CD4-positive, alpha-beta T cell treated with Interferon gamma for 1 hour (primary cell): ENCODE measurements at regions not wholly inside any gene's neighbourhood (a gene's known extent, or its start where the extent isn't known, plus 50 kb on each side); places are given as distances from the start of the nearest gene placed in this dataset.

Source experiments
- DNase-seq: peaks from one replicate; pipeline ENCODE4 v3.0.0-alpha.2; 2020

DNA sequence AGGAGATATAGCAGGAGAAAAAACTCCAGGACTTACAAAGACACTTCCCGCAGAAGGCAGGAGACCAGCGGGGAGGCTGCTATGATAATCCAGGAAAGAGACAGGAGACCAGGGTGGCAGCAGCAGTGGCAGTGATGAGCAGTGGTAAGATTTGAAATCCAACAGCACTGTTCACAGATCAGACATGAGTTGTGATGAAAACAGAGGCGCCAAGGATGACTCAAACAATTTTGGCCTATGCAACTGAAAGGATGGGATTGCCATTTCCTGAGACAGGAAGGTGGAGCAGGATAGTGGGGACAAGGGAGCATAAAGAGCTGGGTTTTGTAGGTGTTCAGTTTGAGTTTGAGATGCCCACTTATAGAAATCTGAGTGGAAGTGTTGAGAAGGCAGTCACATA is 108.6 kb upstream of the DYRK2 start:
- no peak for DNase-seq

DNA sequence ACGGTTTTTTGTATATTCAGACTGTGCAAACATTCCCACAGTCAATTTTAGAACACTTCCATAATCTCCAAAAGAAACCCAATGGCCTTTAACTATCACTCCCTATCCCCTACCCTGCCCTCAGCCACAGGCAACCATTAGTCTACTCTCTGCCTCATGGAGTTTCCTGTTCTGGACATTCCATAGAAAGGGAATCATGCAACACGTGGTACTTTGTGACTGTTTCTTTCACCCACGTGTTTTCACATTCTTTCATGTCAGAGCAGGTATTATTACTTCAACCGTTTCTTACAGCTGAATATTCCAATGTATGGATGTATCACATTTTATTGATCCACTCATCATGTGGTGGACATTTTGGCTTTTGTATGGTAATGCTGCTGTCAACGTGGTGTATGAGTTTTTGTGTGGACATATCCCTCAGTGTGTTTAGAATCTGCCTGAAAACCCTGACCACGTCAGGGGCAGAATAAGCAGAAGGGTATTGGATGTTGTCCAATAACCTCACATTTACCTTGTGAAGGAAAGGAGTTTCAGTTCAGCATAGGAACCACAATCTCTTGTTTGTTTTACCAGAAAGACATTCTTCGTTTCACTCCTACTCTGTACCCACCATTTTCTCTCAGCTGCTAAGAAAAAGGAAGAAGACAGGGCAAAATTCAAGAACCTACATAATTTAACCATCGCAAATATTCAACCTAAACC is 107.5 kb upstream of the DYRK2 start:
- DNase-seq = no peak

DNA sequence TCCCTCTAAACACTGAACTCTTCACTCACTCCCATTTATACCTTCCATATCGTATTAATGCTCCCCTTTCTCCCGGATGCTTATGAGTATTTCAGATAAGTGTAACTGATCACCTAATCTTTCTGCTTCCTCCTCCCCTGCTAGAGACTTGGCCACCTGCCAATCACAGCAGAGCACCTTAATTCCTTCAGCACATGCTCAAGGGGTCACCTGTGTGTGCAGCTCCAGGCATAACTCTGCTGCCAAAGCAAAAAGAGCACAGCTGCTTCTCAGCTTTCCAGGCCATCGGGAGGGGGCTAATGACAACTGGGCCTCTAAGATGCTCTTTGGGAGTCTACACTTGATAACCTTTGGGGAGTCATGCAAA is 106.9 kb upstream of the DYRK2 start:
- DNase-seq = no peak

DNA sequence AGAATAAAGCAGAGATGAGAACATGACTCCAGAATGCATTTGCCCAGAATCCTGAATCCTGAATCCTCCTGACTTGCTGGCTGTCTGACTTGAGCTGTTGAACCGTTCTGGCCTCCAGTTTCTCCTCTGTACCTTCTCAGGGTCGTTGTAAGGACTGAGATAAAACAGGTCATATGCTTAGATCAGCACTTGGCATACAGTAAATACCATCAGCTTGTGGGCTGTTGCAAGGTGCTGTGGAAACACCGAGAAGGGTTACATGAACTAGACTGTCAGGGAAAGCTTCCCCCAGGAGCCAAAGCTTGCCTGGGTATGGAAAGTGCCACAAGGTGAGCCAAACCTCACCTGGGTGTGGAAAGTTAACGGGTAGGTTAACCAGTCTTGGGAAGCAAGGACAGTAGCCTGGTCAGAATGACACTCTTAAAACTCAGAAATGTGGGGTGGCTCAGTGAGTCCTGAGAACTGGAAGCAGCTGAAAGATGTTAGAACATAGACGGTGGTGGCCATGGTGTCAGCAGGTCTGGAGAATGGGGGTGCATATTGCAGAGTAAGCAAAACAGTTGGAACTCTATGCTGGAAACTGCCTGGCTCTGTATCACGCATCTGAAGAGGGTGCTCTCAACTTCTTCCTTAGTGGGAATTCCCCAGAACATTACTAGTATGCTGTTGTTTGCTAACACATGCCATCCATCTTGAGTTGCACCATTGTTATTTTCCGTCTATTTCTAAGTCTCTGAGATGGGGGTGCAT is 105.3 kb upstream of the DYRK2 start:
- no peak for DNase-seq

DNA sequence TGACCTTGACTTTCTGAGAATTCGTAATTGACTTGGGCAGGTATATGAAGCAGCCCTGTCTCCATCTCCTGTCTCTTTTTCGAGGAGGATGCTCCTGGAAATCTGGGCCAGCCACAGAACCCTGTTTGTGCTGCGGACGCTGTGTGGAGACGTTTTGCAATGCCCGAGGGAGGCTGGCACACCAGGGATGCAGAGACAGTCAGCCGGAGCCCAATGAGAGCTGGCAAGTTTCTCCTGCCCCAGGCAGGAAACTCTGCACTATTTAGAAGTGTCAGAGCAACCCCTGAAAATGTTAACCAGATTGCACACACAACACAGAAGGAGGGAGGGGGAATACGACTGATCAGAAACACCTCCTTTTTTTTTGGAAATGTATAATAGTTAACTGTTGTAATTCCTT is 103.2 kb upstream of the DYRK2 start:
- no peak for DNase-seq

DNA sequence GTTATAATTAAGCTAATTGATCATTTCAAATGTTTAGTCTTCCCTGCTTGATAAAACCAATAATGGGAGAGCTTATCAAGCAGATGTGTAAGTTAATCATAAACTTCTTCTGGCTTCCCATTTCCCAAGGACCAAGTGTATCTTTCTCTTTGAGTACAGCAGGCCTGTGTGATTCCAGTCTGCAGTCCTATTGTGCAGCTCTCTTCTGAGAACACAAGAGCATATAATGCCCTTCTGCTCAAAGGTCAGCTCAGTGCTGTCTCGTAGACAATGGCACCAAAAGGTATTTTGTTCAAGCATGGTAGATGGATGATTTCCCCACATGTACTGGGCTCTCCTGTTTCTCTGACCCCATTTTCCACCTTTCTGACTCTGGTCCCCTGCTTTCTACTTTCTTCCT is 101.8 kb upstream of the DYRK2 start:
- no peak for DNase-seq

DNA sequence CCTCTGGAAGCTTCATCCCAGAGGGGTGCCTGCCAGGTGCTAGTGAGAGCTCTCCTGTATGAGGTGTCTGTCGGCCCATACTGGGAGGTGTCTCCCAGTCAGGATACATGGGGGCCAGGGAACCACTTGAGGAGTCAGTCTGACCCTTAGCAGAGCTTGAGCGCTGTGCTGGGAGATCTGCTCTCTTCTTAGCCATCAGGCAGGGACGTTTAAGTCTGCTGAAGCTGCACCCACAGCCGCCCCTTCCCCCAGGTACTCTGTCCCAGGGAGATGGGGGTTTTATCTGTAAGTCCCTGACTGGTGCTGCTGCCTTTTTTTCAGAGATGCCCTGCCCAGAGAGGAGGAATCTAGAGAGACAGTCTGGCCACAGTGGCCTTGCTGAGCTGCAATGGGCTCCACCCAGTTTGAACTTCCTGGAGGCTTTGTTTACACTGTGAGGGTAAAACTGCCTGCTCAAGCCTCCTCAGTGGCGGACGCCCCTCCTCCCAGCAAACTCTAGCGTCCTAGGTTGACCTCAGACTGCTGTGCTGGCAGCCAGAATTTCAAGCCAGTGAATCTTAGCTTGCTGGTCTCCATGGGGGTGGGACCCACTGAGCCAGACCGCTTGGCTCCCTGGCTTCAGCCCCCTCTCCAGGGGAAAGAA is 93.3 kb upstream of the DYRK2 start:
- peak; percentile 18 for DNase-seq

DNA sequence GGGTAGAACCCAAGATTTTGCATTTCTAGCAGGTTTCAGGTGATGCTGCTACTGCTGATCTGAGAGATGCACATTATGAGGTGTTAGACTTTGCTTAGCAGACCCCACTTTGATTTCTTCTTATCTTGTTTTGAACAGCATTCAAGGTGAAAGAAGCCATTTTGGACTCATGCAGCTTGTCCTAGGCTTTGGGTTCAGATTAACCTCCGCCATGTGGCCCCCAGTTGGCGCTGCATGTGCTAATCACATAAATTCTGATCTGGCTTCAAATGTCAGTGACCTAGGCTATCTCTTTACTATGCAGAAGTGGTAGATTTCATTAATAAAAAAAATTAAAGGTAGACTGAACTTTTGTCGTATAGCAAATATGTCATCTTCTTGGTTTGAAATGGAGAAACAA is 89.8 kb upstream of the DYRK2 start:
- DNase-seq = no peak

DNA sequence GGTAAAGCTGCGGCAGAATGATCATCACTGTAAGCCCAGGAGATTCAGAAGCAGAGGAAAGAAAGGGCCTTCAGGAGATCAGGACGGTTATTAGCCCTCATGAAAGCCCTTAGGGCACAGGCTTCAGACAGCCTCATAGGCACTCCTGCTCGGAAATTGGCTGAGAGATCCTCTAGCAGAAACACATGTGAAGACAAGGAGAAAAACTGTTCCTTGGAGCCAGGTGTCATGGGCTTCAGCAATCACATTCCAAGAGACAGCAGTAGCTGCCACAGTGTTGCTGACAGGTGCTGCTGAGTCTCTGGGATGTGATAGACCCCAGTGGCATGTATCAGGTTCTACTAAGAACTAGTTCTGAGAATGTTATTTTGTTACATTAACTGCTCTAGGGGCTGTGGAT is 88.8 kb upstream of the DYRK2 start:
- DNase-seq = no peak

DNA sequence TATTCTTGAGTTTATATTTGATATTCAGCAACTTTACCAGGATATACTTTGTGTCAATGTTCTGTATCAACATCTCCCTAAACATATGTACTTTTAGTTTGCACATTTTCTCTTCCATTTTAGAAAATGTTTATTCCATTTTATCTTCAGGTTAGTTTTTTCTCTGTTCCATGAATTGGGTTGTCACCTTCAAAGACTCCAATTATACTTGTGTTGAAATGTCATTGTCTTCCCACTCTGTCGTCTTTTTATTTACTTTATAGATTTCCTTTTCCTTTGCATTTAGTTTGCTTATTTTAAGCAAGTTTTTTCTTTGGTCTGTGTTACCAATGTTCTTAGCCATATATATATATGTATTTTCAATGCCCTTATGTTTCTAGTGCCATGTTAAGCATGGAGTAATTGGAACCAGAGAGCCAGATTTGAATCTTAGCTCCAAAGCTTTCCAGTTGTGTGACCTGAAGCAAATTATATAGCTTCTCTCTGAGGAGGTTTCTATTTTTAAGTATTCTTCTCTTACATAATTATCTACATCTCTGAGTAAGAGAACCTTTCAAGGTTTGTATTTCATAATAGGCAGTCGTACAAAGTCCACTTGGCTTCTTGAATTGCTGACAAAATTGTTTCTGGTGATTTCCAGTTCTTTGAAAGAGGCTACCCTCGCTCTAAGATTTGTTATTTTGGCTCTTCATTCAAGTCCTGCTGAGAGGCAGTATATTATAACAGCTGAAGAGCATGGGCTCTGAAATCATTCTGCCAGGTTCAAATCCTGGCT is 85.8 kb upstream of the DYRK2 start:
- DNase-seq = no peak

DNA sequence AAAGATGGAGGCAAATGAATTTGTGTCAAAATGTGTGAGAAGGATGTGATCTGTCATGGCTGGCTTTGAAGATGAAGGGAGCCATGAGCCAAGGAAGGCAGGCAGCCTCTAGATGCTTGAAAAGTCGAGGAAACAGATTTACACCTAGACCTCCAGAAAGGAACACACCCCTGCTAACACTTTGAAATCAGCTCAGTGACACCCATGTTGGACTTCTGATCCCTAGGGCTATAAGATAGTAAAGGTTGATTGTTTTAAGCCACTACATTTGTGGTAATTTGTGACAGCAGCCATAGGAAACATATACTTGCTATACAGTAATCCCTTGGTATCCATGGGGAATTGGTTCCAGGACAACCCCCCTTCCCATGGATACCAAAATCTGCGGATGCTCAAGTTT is 80.5 kb upstream of the DYRK2 start:
- no peak for DNase-seq

DNA sequence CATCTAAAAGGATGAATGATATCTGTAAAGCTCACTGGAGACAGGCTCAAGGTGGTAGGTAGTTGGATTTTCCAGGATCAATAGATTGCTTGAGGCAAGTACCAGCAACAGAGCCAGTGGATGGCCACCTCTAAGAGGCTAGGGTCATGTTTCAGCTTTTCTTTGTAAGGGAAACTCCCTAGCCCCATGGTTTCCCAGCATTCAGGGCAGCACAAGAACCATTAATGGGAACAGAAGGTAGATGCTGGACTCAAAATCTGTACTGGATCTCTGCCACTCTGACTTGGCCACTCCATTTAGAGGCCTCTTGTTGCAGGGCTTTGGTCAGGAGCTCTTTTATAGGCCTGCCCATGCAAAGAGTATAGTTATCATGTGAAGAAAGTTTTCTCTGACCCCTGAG is 76.1 kb upstream of the DYRK2 start:
- DNase-seq = no peak

DNA sequence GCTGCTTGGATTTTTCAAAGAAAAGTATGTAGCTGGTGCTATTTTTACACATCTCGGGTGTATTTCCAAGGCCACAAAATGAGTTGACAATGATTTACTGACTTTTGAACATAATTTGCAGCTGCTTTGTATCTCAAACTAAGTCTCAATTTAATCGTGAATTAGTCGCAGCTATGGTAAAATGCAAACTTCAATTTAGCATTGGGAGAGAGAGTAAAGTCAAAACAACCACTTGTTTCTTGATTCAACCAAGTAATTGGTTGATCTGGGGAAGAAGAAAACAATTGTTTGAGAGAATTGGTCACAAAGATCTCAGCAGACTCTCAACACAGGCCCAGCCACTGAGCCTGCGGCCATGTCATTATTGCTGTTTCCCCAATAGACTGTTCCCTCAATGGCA is 75.0 kb upstream of the DYRK2 start:
- DNase-seq = no peak

DNA sequence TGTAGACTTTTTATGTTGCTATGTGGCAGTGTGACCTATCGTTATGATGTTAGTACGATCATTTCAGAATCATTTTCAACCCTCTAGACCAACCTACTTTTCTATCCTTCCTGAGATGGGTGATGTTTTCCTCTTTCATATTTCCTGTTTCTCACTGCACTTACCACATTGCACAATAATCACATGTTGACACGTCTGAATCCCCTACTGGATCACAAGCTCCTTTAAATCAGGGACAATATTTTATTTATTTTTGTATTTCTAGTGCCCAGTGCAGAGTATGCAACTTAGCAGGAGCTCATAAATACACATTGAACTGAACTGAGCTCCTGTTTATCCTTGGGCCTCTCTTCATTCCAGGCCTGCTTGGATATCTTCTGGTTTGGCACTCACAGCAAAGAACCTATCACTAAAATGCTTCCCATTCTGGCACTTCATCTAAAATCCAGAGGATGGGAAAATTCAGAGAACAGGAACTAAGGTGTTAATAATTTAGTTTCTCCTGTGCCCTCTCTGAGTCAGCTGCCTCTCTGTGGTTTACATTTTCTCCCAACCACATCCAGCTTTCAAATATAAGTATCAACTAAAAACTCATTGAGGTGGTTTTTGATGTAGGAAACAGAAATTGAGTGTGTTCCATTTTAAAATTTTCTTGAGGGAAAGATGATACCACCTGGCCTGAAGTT is 69.4 kb upstream of the DYRK2 start:
- no peak for DNase-seq

DNA sequence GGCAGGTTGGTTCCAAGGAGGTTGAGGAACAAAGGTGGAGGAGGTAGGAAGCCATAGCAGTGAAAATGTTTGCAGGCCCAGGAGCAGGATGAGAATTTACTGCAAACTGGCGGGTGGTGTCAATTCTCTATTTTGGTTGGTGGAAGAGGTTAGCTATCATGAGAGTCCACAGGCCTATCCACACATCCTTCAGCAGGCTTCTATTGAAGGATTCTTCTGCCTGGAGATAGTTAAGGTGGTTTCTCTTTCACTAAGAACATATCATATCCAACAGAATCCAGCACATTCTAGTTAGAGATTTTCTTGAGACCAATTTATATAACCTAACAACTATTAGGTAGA is 68.9 kb upstream of the DYRK2 start:
- DNase-seq = no peak

DNA sequence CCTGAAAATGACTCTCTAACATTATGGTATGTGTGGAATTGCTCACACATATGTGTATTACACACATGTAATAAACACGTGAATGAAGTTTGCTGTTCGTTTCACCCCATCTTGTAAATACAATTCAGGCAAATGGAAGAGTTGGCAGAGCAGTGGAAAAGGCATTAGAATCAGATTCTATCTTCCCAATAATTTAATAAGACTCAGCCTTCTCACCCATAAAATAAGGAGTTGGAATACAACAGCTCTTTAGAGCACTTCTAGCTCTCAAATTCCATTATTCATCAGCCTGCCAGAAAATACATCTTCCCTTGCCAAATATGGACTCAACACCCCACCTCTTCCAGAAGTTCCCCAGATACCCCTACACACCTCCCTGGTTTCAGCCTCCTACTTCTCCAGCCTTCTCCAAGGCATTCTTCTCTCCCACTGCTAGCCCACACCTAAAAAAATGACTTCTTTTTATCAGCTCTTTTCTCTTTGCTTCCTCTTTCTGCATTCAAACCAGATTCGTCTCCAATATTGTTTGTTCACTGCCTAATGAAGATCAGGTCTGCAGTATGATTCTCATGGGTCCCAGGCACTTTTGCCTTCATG is 66.2 kb upstream of the DYRK2 start:
- no peak for DNase-seq

DNA sequence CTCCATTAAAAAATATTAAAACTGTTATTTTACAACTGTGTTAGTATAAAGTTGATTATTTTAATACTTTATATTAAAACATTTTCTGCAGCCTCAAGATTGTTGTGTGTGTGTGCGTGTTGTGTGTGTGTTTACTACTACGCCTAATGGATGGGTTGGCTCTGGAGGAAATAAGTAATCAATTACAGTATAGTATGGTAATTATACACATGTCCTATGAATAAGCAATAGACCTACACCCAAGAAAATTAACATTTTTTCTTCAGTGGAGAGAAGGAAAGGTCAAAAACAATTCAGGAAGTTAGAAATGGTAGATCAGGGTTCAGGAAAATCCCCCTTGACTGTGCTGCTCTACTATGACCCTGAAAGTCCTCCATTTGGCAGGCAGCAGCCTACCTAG is 65.7 kb upstream of the DYRK2 start:
- DNase-seq = no peak

DNA sequence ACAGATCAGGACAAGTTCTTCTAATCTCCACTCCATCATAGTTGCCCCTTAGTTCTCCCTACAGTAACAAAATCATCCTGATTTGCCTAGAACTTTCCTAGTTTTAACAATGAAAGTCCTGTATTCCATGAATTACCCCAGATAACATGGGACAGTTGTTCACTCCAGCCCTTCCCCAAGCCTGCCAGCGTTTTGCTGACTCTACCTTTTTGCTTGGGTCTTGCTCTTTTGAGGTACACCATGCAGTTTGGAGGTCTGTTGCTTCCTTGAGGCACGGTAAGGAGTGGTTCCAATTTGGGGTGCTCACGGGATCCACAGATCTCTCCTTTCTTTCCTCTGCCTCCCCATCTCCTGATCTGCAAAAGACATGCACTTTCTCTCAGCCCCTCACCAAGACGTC is 61.6 kb upstream of the DYRK2 start:
- DNase-seq = no peak

DNA sequence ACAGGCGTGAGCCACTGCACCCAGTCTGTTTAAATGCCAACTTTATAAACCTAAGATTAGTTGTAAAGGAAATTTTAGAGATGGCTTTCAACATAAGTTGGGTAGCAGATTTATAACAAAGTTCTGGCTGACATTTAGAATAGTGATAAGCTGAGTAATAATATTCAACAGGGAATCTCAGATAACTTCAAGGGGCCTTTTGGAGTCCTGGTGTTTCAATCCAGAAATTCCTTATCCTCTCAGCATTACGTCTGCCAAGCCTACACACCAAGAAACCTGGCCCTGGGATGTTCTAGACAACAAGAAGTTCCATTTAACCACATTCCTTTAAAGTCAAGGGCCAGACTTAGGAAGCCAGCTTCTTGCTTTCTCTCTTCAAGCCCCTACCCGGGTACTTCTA is 59.5 kb upstream of the DYRK2 start:
- no peak for DNase-seq

DNA sequence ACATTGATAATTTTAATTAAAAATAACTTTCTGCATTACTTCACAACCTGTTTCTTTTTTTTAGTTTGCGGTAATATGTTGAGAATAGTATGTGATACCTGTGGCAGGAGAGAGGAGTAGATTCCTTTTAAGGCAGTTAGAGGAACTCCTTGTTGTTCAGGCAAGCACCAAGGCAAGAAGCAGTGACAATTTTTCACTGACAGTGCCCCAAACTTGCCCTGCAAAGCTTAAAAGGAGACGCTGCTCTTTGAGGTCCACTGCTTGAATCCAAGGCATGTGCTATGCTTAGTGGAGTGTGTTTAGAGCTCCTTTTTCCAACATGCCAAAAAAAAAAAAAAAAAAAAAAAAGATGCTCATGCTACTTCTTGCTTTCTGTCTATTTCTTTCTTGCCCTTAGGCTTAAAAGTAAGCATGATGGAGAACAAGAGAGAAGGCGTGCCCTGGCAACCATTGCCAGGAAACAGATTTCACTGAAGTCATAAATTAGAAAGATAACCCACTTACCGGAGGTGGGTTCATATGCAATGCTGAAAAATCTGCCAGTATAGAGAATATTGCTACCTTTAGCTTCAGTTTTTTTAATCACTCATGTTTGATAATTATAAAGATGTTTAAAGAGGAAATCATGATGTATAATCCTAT is 58.3 kb upstream of the DYRK2 start:
- DNase-seq = peak; percentile 35

DNA sequence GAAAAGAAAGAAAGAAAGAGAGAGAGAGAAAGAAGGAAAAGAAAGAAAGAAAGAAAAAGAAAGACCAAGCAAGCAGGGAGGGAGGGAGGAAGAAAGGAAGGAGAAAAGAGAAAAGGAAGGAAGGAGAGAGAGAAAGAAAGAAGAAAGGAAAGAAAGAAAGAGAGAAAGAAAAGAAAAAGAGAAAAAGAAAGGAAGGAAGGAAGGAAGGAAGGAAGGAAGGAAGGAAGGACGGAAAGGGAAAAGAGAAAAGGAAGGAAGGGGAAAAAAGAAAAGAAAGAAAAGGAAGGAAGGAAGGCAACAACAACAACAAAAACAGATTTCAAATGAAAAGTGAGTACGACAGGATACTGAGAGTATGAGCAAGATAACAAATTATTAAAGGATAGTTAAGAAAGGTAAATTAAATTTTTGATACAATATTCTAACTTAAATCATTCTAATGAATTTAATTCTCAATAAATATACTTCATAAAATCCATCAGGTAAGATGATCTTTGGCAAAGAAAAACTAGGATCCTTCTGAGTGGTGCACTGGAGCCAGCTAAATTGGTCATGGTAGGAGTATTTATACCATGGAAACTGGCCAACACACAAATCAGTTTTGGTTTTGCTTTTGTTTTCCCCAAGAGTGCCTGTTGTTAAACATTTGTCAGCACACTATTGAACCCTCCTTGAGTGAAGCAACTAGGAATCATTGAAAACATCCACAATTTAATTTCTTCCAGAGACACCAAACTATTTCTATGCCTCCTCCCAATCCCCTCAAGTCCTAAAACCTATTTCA is 56.1 kb upstream of the DYRK2 start:
- DNase-seq = no peak
